HG02610 (cell line): ENCODE measurements at regions not wholly inside any gene's neighbourhood (a gene's known extent, or its start where the extent isn't known, plus 50 kb on each side); places are given as distances from the start of the nearest gene placed in this dataset.

ENCODE experiments used
- ATAC-seq: cut with Tn5 transposase; IDR thresholded peaks from one replicate; pipeline ENCODE4 v1.9.1; 2021; ENCODE audit warnings: mild to moderate bottlenecking, moderate library complexity; ENCODE audit not compliant: unreplicated experiment

GRCh38 chr2:125042727-125043126, 1017.6 kb downstream of the CNTNAP5 start:
- ATAC-seq, result no peak

GRCh38 chr2:125070726-125071505, 1045.8 kb downstream of the CNTNAP5 start:
- no peak for ATAC-seq

- no peak for ATAC-seq
Observed at GRCh38 chr2:125073440-125073839, 1048.4 kb downstream of the CNTNAP5 start.

- ATAC-seq, result no peak
Observed at GRCh38 chr2:125085904-125086303, 1060.8 kb downstream of the CNTNAP5 start.

- no peak for ATAC-seq
Observed at GRCh38 chr2:125086313-125087184, 1061.5 kb downstream of the CNTNAP5 start.

- ATAC-seq, result no peak
Observed at GRCh38 chr2:125092276-125093009, 1067.4 kb downstream of the CNTNAP5 start.

GRCh38 chr2:125095826-125096225, 1070.7 kb downstream of the CNTNAP5 start:
- no peak for ATAC-seq

- no peak for ATAC-seq
Observed at GRCh38 chr2:125106710-125107109, 1081.6 kb downstream of the CNTNAP5 start.

GRCh38 chr2:125107446-125107845, 1082.4 kb downstream of the CNTNAP5 start:
- no peak for ATAC-seq

GRCh38 chr2:125108251-125108650, 1083.2 kb downstream of the CNTNAP5 start:
- ATAC-seq, result no peak

GRCh38 chr2:125125902-125126301, 1100.8 kb downstream of the CNTNAP5 start:
- no peak for ATAC-seq

GRCh38 chr2:125160947-125161346, 1135.9 kb downstream of the CNTNAP5 start:
- ATAC-seq, result no peak

GRCh38 chr2:125167152-125167551, 1142.1 kb downstream of the CNTNAP5 start:
- ATAC-seq, result peak; percentile 59

GRCh38 chr2:125167820-125168219, 1142.7 kb downstream of the CNTNAP5 start:
- no peak for ATAC-seq

GRCh38 chr2:125168442-125168841, 1143.4 kb downstream of the CNTNAP5 start:
- ATAC-seq, result no peak

- ATAC-seq, result no peak
Observed at GRCh38 chr2:125169022-125169763, 1144.1 kb downstream of the CNTNAP5 start.

GRCh38 chr2:125169764-125170146, 1144.7 kb downstream of the CNTNAP5 start:
- no peak for ATAC-seq

- ATAC-seq, result no peak
Observed at GRCh38 chr2:125172181-125172580, 1147.1 kb downstream of the CNTNAP5 start.

- ATAC-seq, result no peak
Observed at GRCh38 chr2:125175415-125175814, 1150.3 kb downstream of the CNTNAP5 start.

- no peak for ATAC-seq
Observed at GRCh38 chr2:125185691-125186270, 1160.7 kb downstream of the CNTNAP5 start.
